K562 (cell line): ENCODE measurements at regions not wholly inside any gene's neighbourhood (a gene's known extent, or its start where the extent isn't known, plus 50 kb on each side); places are given as distances from the start of the nearest gene placed in this dataset.

Experiments
- BCL6 ChIP-seq: fragments of 250-450 bp; sonication (Bioruptor Pico); IDR thresholded peaks from 2 replicates; pipeline ENCODE4 v1.4.0; 2020
- E2F5 ChIP-seq: sonication (generic); formaldehyde crosslinking; IDR thresholded peaks from 2 replicates; pipeline ENCODE4 v1.8.0; 2022; ENCODE audit warnings: mild to moderate bottlenecking, missing genetic modification reagents
- ETS1 ChIP-seq: conservative IDR thresholded peaks from 2 replicates; pipeline ENCODE4 v1.6.1; 2011; ENCODE audit warnings: low read depth, mild to moderate bottlenecking, low read length; ENCODE audit not compliant: control insufficient read depth
- ETV1 ChIP-seq: fragments of 450-650 bp; conservative IDR thresholded peaks from 2 replicates; pipeline ENCODE4 v1.6.1; 2016; ENCODE audit warnings: missing genetic modification characterization, control low read depth, low read depth, missing compliant biosample characterization
- HSF4 ChIP-seq: fragments of 250-450 bp; sonication (Bioruptor Pico); IDR thresholded peaks from 2 replicates; pipeline ENCODE4 v2.1.2; 2022; ENCODE audit warnings: mild to moderate bottlenecking, moderate library complexity, borderline replicate concordance
- ILK ChIP-seq: fragments of 450-650 bp; IDR thresholded peaks from 2 replicates; pipeline ENCODE4 v1.6.1; 2016; ENCODE audit warnings: missing genetic modification characterization, low read depth, mild to moderate bottlenecking, missing compliant biosample characterization, moderate library complexity, borderline replicate concordance
- USF1 ChIP-seq: sonication (generic); formaldehyde crosslinking; IDR thresholded peaks from 2 replicates; pipeline ENCODE4 v1.9.0; 2022; ENCODE audit warnings: mild to moderate bottlenecking, missing genetic modification reagents
- ZNF239 ChIP-seq: fragments of 250-450 bp; sonication (Bioruptor Pico); IDR thresholded peaks from 2 replicates; pipeline ENCODE4 v1.4.0; 2020; ENCODE audit warnings: mild to moderate bottlenecking

GRCh38 chr6:168838037-168838399 lies 397.0 kb downstream of the SMOC2 start:
- TF ChIP-seq ZNF239, result no peak
- no peak for TF ChIP-seq HSF4 (CRISPR knock-in tag)
- TF ChIP-seq BCL6 (CRISPR knock-in tag), result no peak
- no peak for TF ChIP-seq ETV1
- no peak for TF ChIP-seq USF1 (CRISPR knock-in tag)
- no peak for TF ChIP-seq E2F5
- no peak for TF ChIP-seq ILK (tag)
- no peak for TF ChIP-seq ETS1
